K562 (cell line): ENCODE measurements at regions not wholly inside any gene's neighbourhood (a gene's known extent, or its start where the extent isn't known, plus 50 kb on each side); places are given as distances from the start of the nearest gene placed in this dataset.

ENCODE experiments used
- ATAC-seq: fragments of 200-7000 bp; cut with Tn5 transposase; 3 replicates; pipeline ENCODE4 v1.9.1; 2020; ENCODE audit warnings: moderate library complexity
- BruUV-seq: library from RNA; stranded (reverse); fragments of 400-500 nt; replicated peaks from 2 replicates; lab custom pipeline; 2021; lab: Mats Ljungman, UMichigan
- CTCF ChIA-PET: fragments of 300-600 bp; formaldehyde crosslinking; extraction: SDS; loops from one replicate; lab custom pipeline; 2021; ENCODE audit warnings: low intra/inter-chr PET ratio; lab: Yijun Ruan, JAX
- POLR2A ChIA-PET: fragments of 300-600, 350-650 bp; sonication (Branson Sonifier 250); formaldehyde crosslinking; extraction: SDS; loops from one replicate; lab custom pipeline; 2021; ENCODE audit warnings: antibody characterized with exemption, inconsistent platforms; lab: Yijun Ruan, JAX
- DNase-seq, 4 experiments: peaks; one replicate each; pipeline versions ENCODE4 v3.0.0 to v3.0.0-alpha.2; 2011 to 2018; ENCODE audit warnings: low spot score in 3 of 4, mixed read lengths in 3 of 4; ENCODE audit errors: extremely low read depth in 1 of 4
- FAIRE-seq: peaks from 2 replicates; lab custom pipeline; 2011; peaks lifted over from hg19 to GRCh38; lab: Jason Lieb, UNC
- H2AFZ ChIP-seq: 2 replicates; pipeline ENCODE4 v1.6.0; 2011; ENCODE audit warnings: low read depth, low read length, control low read depth, inconsistent platforms
- H3K27ac ChIP-seq: fragments of 200-600 bp; 3 replicates; pipeline ENCODE4 v1.8.0; 2011; ENCODE audit warnings: low read depth, mild to moderate bottlenecking, control low read depth, inconsistent platforms, low read length, moderate library complexity, mixed read lengths; ENCODE audit errors: extremely low read depth
- H3K27me3 ChIP-seq, 2 experiments: fragments of 300-600 bp in 1 of 2; 2 replicates in 1 of 2; 3 replicates in 1 of 2; pipeline versions ENCODE4 v1.6.0 to v1.8.0; 2011; ENCODE audit warnings: inconsistent platforms in 2 of 2, low read length in 2 of 2, mild to moderate bottlenecking in 1 of 2, mixed read lengths in 1 of 2, moderate library complexity in 1 of 2; ENCODE audit not compliant: control insufficient read depth in 2 of 2, insufficient read depth in 2 of 2
- H3K36me3 ChIP-seq: fragments of 300-600 bp; 3 replicates; pipeline ENCODE4 v1.8.0; 2011; ENCODE audit warnings: mild to moderate bottlenecking, low read length, inconsistent platforms; ENCODE audit not compliant: control insufficient read depth, insufficient read depth
- H3K4me1 ChIP-seq, 2 experiments: fragments of 200-600 bp in 1 of 2; replicated peaks in 1 of 2; 2 replicates in 1 of 2; 3 replicates in 1 of 2; pipeline versions ENCODE4 v1.5.1 to v1.8.0; 2011; ENCODE audit warnings: inconsistent platforms in 2 of 2, low read length in 2 of 2, mild to moderate bottlenecking in 1 of 2, mixed read lengths in 1 of 2, moderate library complexity in 1 of 2; ENCODE audit not compliant: control insufficient read depth in 2 of 2, insufficient read depth in 2 of 2
- H3K4me2 ChIP-seq: 2 replicates; pipeline ENCODE4 v1.6.1; 2011; ENCODE audit warnings: low read length, control low read depth, inconsistent platforms, mixed read lengths; ENCODE audit not compliant: insufficient read depth
- H3K4me3 ChIP-seq: fragments of 200-600 bp; sonication (generic), shearing (Covaris generic); 2 replicates; pipeline ENCODE4 v1.5.1; 2016; ENCODE audit warnings: control low read depth, inconsistent platforms
- H3K79me2 ChIP-seq: fragments of 200-600 bp; 3 replicates; pipeline ENCODE4 v1.8.0; 2011; ENCODE audit warnings: low read length, inconsistent platforms; ENCODE audit not compliant: control insufficient read depth, insufficient read depth
- H3K9ac ChIP-seq, 2 experiments: 2 replicates each; pipeline versions ENCODE4 v1.6.0 to v1.6.1; 2011; ENCODE audit warnings: low read depth in 2 of 2, low read length in 2 of 2, control low read depth in 1 of 2, inconsistent platforms in 1 of 2, mild to moderate bottlenecking in 1 of 2, mixed read lengths in 1 of 2; ENCODE audit not compliant: insufficient read depth in 1 of 2
- H3K9me1 ChIP-seq: one replicate; pipeline ENCODE4 v1.6.0; 2011; ENCODE audit warnings: inconsistent platforms, mild to moderate bottlenecking, low read length, moderate library complexity; ENCODE audit not compliant: control insufficient read depth, insufficient read depth
- H3K9me3 ChIP-seq: replicated peaks from 2 replicates; pipeline ENCODE4 v1.5.1; 2011; ENCODE audit warnings: low read depth, low read length, inconsistent platforms; ENCODE audit not compliant: control insufficient read depth, insufficient read depth
- H4K20me1 ChIP-seq: replicated peaks from 2 replicates; pipeline ENCODE4 v1.6.1; 2011; ENCODE audit warnings: low read length, inconsistent platforms, mixed read lengths; ENCODE audit not compliant: control insufficient read depth, insufficient read depth
- GABPB1 ChIP-seq: sonication (generic); formaldehyde crosslinking; IDR thresholded peaks from 2 replicates; pipeline ENCODE4 v1.8.0; 2022; ENCODE audit warnings: mild to moderate bottlenecking, missing genetic modification reagents
- NR3C1 ChIP-seq: sonication (generic); formaldehyde crosslinking; IDR thresholded peaks from 2 replicates; pipeline ENCODE4 v1.8.1; 2022; ENCODE audit warnings: missing genetic modification reagents
- RBFOX2 ChIP-seq: fragments of 200-400 bp; formaldehyde crosslinking; IDR thresholded peaks from 2 replicates; pipeline ENCODE4 v1.6.1; 2017; ENCODE audit warnings: low read depth, mild to moderate bottlenecking, low read length, moderate library complexity
- RHOXF2B ChIP-seq: fragments of 250-450 bp; sonication (Bioruptor Pico); conservative IDR thresholded peaks from 2 replicates; pipeline ENCODE4 v1.5.1; 2021
- ZNF583 ChIP-seq: fragments of 250-450 bp; sonication (Bioruptor Pico); IDR thresholded peaks from 2 replicates; pipeline ENCODE4 v1.4.0; 2020
- WGBS: fragments of 100-300 bp; shearing (Covaris generic); methylation state at CpG from one replicate; pipeline ENCODE4 v1.1.6; 2016; ENCODE audit warnings: low coverage, mixed read lengths; ENCODE audit not compliant: insufficient coverage; ENCODE audit errors: missing lambda C conversion rate; 5-methylcytosine and 5-hydroxymethylcytosine counted together
- in situ Hi-C: fragments of 300-500 bp; cut with MboI; formaldehyde crosslinking; loops from 4 replicates; pipeline ENCODE4 v1.15.0; 2018; ENCODE audit warnings: inconsistent platforms, mixed read lengths
- intact Hi-C: fragments of 100-400 bp; cut with micrococcal nuclease; formaldehyde crosslinking; loops from 2 replicates; pipeline ENCODE4 v1.14.2; 2022
- TF ChIP-seq, protein P1 (sequence below): fragments of 250-450 bp; sonication (Bioruptor Pico); IDR thresholded peaks from 2 replicates; pipeline ENCODE4 v1.8.0; 2021; ENCODE audit warnings: borderline replicate concordance, mild to moderate bottlenecking, moderate library complexity; ENCODE audit not compliant: poor library complexity, severe bottlenecking
- TF ChIP-seq, protein P2 (sequence below): fragments of 450-650 bp; IDR thresholded peaks from one replicate; pipeline ENCODE4 v1.6.1; 2018; ENCODE audit warnings: mild to moderate bottlenecking, moderate library complexity; ENCODE audit not compliant: partially characterized antibody
- TF ChIP-seq, protein P3 (sequence below): sonication (generic); formaldehyde crosslinking; IDR thresholded peaks from 2 replicates; pipeline ENCODE4 v1.9.0; 2022; ENCODE audit warnings: mild to moderate bottlenecking, missing genetic modification reagents

- no peak for FAIRE-seq
Measured at GRCh38 chr15:69700380-69700779, 247.8 kb downstream of the RPLP1 start.

More at GRCh38 chr15:69700380-69700779, 247.8 kb downstream of the RPLP1 start:
- H3K36me3 ChIP-seq, result no peaks in the 10 kb centered on the region
- 0 out of 5 replicates have a peak, but pooled peaks cover 0 to 4% of the 10 kb centered on the region in 2 experiments for H3K27me3 ChIP-seq
- no peak overlapping the region for H3K27ac ChIP-seq
- H3K4me2 ChIP-seq, result no peak overlapping the region
- no TSS peak for BruUV-seq
- no peaks in the 10 kb centered on the region for H3K4me1 ChIP-seq
- 2% methylated on average over 3 of the region's 3 CpGs for WGBS
- no peaks in the 10 kb centered on the region for H3K9me1 ChIP-seq
- no peak overlapping the region for H2AFZ ChIP-seq
- no peaks in the 10 kb centered on the region for H3K79me2 ChIP-seq
- in situ Hi-C loops (no loop called here), intact Hi-C loops (no loop called here)
- no peak overlapping the region for H3K9ac ChIP-seq
- ChIA-PET CTCF (no interaction called here), POLR2A (no interaction called here)
- no peak for ATAC-seq
- no peak overlapping the region for H3K4me3 ChIP-seq
- TF ChIP-seq, protein P1, sequence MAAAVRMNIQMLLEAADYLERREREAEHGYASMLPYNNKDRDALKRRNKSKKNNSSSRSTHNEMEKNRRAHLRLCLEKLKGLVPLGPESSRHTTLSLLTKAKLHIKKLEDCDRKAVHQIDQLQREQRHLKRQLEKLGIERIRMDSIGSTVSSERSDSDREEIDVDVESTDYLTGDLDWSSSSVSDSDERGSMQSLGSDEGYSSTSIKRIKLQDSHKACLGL, result no peak
- TF ChIP-seq RBFOX2, result no peak
- TF ChIP-seq ZNF583 (CRISPR knock-in tag), result no peak
- TF ChIP-seq NR3C1, result no peak
- no peak for TF ChIP-seq GABPB1 (CRISPR knock-in tag)
- TF ChIP-seq, protein P2, sequence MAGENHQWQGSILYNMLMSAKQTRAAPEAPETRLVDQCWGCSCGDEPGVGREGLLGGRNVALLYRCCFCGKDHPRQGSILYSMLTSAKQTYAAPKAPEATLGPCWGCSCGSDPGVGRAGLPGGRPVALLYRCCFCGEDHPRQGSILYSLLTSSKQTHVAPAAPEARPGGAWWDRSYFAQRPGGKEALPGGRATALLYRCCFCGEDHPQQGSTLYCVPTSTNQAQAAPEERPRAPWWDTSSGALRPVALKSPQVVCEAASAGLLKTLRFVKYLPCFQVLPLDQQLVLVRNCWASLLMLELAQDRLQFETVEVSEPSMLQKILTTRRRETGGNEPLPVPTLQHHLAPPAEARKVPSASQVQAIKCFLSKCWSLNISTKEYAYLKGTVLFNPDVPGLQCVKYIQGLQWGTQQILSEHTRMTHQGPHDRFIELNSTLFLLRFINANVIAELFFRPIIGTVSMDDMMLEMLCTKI, result no peak
- TF ChIP-seq, protein P3, sequence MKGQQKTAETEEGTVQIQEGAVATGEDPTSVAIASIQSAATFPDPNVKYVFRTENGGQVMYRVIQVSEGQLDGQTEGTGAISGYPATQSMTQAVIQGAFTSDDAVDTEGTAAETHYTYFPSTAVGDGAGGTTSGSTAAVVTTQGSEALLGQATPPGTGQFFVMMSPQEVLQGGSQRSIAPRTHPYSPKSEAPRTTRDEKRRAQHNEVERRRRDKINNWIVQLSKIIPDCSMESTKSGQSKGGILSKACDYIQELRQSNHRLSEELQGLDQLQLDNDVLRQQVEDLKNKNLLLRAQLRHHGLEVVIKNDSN (CRISPR knock-in tag), result no peak
- TF ChIP-seq RHOXF2B, result no peak
- H3K9me3 ChIP-seq, result no peaks in the 10 kb centered on the region
- DNase-seq, result no peak
- no peaks in the 10 kb centered on the region for H4K20me1 ChIP-seq
